Loucy (cell line): ENCODE measurements at regions not wholly inside any gene's neighbourhood (a gene's known extent, or its start where the extent isn't known, plus 50 kb on each side); places are given as distances from the start of the nearest gene placed in this dataset.
"Not testable (repeated sequence)": the region's sequence is repeated elsewhere in the genome, so short reads cannot be mapped to it uniquely, and the experiment has no call there.

Experiments
- EZH2phosphoT487 ChIP-seq: fragments of 200-600 bp; IDR thresholded peaks from 2 replicates; pipeline ENCODE4 v1.6.1; 2018; ENCODE audit warnings: antibody characterized with exemption, mild to moderate bottlenecking, moderate library complexity, borderline replicate concordance
- TF ChIP-seq, protein P1 (sequence below): fragments of 200-600 bp; sonication (generic); conservative IDR thresholded peaks from 2 replicates; pipeline ENCODE4 v1.5.1; 2014; ENCODE audit warnings: mild to moderate bottlenecking, antibody characterized with exemption, low read length

DNA sequence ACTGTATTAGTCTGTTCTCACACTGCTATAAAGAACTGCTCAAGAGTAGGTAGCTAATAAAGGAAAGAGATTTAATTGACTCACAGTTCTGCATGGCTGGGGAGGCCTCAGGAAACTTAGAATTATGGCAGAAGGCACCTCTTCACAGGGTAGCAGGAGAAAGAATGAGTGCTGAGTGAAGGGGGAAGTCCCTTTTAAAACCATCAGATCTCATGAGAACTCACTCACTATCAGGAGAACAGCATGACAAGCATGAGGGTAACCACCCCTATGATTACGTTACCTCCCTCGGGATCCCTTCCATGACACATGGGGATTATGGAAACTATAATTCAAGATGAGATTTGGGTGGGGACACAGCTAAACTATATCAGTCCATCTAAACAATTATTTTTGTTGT is 261.0 kb downstream of the SPRY1 start:
- TF ChIP-seq, protein P1, sequence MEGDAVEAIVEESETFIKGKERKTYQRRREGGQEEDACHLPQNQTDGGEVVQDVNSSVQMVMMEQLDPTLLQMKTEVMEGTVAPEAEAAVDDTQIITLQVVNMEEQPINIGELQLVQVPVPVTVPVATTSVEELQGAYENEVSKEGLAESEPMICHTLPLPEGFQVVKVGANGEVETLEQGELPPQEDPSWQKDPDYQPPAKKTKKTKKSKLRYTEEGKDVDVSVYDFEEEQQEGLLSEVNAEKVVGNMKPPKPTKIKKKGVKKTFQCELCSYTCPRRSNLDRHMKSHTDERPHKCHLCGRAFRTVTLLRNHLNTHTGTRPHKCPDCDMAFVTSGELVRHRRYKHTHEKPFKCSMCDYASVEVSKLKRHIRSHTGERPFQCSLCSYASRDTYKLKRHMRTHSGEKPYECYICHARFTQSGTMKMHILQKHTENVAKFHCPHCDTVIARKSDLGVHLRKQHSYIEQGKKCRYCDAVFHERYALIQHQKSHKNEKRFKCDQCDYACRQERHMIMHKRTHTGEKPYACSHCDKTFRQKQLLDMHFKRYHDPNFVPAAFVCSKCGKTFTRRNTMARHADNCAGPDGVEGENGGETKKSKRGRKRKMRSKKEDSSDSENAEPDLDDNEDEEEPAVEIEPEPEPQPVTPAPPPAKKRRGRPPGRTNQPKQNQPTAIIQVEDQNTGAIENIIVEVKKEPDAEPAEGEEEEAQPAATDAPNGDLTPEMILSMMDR = not testable (repeated sequence)
- not testable (repeated sequence) for TF ChIP-seq EZH2phosphoT487
